ENCODE measurements at regions not wholly inside any gene's neighbourhood (a gene's known extent, or its start where the extent isn't known, plus 50 kb on each side); places are given as distances from the start of the nearest gene placed in this dataset.

GRCh38 chr2:166627893-166628292 is 133.8 kb upstream of the SCN7A start:
- Histone ChIP-seq H3K79me2 (ENCODE audit: insufficient read depth, low read length) (no peaks in the 10 kb centered on the region), H3F3A (ENCODE audit: insufficient read depth, low read length) (no peaks in the 10 kb centered on the region), H3K4me2 (ENCODE audit: low read length) (no peak overlapping the region), H3K9me3 (ENCODE audit: low read length) (no peaks in the 10 kb centered on the region), H3K9me2 (ENCODE audit: low read depth, low read length) (no peaks in the 10 kb centered on the region), H3K27ac (ENCODE audit: low read depth, low read length, poor library complexity, severe bottlenecking) (no peak overlapping the region), H3K27me3 (ENCODE audit: insufficient read depth, low read length) (no peaks in the 10 kb centered on the region), H4K20me1 (ENCODE audit: insufficient read depth, low read length) (no peaks in the 10 kb centered on the region), H3K36me3 (ENCODE audit: insufficient read depth, low read length) (no peaks in the 10 kb centered on the region), H2AFZ (ENCODE audit: low read length) (no peak overlapping the region), H3K4me3 (ENCODE audit: low read depth, low read length, poor library complexity, severe bottlenecking) (no peak overlapping the region), H3K9ac (ENCODE audit: low read length) (no peak overlapping the region), H3K4me1 (ENCODE audit: insufficient read depth, low read length, severe bottlenecking) (no peaks in the 10 kb centered on the region)
- TF ChIP-seq EZH2 (IDR thresholded peaks at IDR 0.05; ENCODE audit: borderline replicate concordance, low read length) (no peak), CTCF (IDR thresholded peaks at IDR 0.05; ENCODE audit: low read length) (no peak)

GRCh38 chr2:166625670-166626069 is 131.6 kb upstream of the SCN7A start:
- H3K4me2 ChIP-seq (ENCODE audit: low read length) = no peak overlapping the region
- H3K79me2 ChIP-seq (ENCODE audit: insufficient read depth, low read length) = no peaks in the 10 kb centered on the region
- no peaks in the 10 kb centered on the region for H3K9me3 ChIP-seq (ENCODE audit: low read length)
- TF ChIP-seq CTCF (IDR thresholded peaks at IDR 0.05; ENCODE audit: low read length) = no peak
- H3F3A ChIP-seq (ENCODE audit: insufficient read depth, low read length) = no peaks in the 10 kb centered on the region
- no peak overlapping the region for H3K4me3 ChIP-seq (ENCODE audit: low read depth, low read length, poor library complexity, severe bottlenecking)
- no peak overlapping the region for H3K9ac ChIP-seq (ENCODE audit: low read length)
- H2AFZ ChIP-seq (ENCODE audit: low read length) = no peak overlapping the region
- no peaks in the 10 kb centered on the region for H3K4me1 ChIP-seq (ENCODE audit: insufficient read depth, low read length, severe bottlenecking)
- no peaks in the 10 kb centered on the region for H3K9me2 ChIP-seq (ENCODE audit: low read depth, low read length)
- H3K27me3 ChIP-seq (ENCODE audit: insufficient read depth, low read length) = no peaks in the 10 kb centered on the region
- no peak overlapping the region for H3K27ac ChIP-seq (ENCODE audit: low read depth, low read length, poor library complexity, severe bottlenecking)
- H4K20me1 ChIP-seq (ENCODE audit: insufficient read depth, low read length) = no peaks in the 10 kb centered on the region
- no peaks in the 10 kb centered on the region for H3K36me3 ChIP-seq (ENCODE audit: insufficient read depth, low read length)

GRCh38 chr2:166614503-166614902 is 120.5 kb upstream of the SCN7A start:
- H3K9ac ChIP-seq (ENCODE audit: low read length) = no peak overlapping the region
- H3K9me2 ChIP-seq (ENCODE audit: low read depth, low read length) = no peaks in the 10 kb centered on the region
- H3K27ac ChIP-seq (ENCODE audit: low read depth, low read length, poor library complexity, severe bottlenecking) = no peak overlapping the region
- H3K4me3 ChIP-seq (ENCODE audit: low read depth, low read length, poor library complexity, severe bottlenecking) = no peak overlapping the region
- H3K27me3 ChIP-seq (ENCODE audit: insufficient read depth, low read length) = no peaks in the 10 kb centered on the region
- no peaks in the 10 kb centered on the region for H3K4me1 ChIP-seq (ENCODE audit: insufficient read depth, low read length, severe bottlenecking)
- TF ChIP-seq CTCF (IDR thresholded peaks at IDR 0.05; ENCODE audit: low read length) = no peak
- no peak for TF ChIP-seq EZH2 (IDR thresholded peaks at IDR 0.05; ENCODE audit: borderline replicate concordance, low read length)
- H3K36me3 ChIP-seq (ENCODE audit: insufficient read depth, low read length) = no peaks in the 10 kb centered on the region
- H2AFZ ChIP-seq (ENCODE audit: low read length) = no peak overlapping the region
- H3K4me2 ChIP-seq (ENCODE audit: low read length) = no peak overlapping the region
- no peaks in the 10 kb centered on the region for H3F3A ChIP-seq (ENCODE audit: insufficient read depth, low read length)
- no peaks in the 10 kb centered on the region for H3K9me3 ChIP-seq (ENCODE audit: low read length)
- H4K20me1 ChIP-seq (ENCODE audit: insufficient read depth, low read length) = no peaks in the 10 kb centered on the region
- no peaks in the 10 kb centered on the region for H3K79me2 ChIP-seq (ENCODE audit: insufficient read depth, low read length)

Data from OCI-LY1 (cell line).